Endothelial cell of umbilical vein (primary cell): ENCODE measurements at regions not wholly inside any gene's neighbourhood (a gene's known extent, or its start where the extent isn't known, plus 50 kb on each side); places are given as distances from the start of the nearest gene placed in this dataset.

Experiments
- EZH2 ChIP-seq: IDR thresholded peaks from 2 replicates; pipeline ENCODE4 v1.6.1; 2012; ENCODE audit warnings: borderline replicate concordance, low read depth, mild to moderate bottlenecking, moderate library complexity, low read length, inconsistent platforms; ENCODE audit not compliant: severe bottlenecking
- POLR2A ChIP-seq: IDR thresholded peaks from 2 replicates; pipeline ENCODE4 v1.6.1; 2012; ENCODE audit warnings: low read depth, mild to moderate bottlenecking, control low read depth, low read length
- POLR2AphosphoS5 ChIP-seq: IDR thresholded peaks from 2 replicates; pipeline ENCODE4 v1.6.1; 2012; ENCODE audit warnings: low read depth, mild to moderate bottlenecking, control low read depth, low read length, moderate library complexity; ENCODE audit not compliant: insufficient read depth
- TF ChIP-seq, protein P1 (sequence below), 2 donors: IDR thresholded peaks; 1 replicate in 1 of 2; 2 replicates in 1 of 2; pipeline ENCODE4 v1.5.1; 2011; ENCODE audit warnings: low read length in 2 of 2, mild to moderate bottlenecking in 2 of 2, moderate library complexity in 2 of 2, control low read depth in 1 of 2, inconsistent platforms in 1 of 2, low read depth in 1 of 2; ENCODE audit not compliant: insufficient read depth in 1 of 2; ENCODE audit errors: extremely low read depth in 1 of 2

DNA sequence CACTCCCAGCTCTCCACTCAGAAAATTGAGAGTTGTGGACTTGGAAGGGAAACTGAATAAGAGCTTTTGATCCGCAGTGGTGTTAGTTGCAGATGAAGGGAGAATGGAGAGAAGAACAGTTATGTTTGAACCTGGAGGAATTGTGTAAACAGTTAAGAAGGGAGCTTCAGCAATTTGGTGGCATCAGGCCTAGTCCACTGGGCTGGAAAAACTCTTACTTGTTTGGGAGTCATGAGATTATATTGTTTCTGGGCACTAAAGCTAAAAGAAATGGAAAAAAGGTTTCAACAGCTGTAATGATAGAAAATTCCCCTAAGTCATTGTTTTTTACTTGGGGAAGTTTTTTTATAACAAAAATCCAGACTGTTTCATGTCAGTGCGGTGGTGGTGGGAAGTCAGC lies 256.1 kb upstream of the C1orf87 start:
- TF ChIP-seq, protein P1, sequence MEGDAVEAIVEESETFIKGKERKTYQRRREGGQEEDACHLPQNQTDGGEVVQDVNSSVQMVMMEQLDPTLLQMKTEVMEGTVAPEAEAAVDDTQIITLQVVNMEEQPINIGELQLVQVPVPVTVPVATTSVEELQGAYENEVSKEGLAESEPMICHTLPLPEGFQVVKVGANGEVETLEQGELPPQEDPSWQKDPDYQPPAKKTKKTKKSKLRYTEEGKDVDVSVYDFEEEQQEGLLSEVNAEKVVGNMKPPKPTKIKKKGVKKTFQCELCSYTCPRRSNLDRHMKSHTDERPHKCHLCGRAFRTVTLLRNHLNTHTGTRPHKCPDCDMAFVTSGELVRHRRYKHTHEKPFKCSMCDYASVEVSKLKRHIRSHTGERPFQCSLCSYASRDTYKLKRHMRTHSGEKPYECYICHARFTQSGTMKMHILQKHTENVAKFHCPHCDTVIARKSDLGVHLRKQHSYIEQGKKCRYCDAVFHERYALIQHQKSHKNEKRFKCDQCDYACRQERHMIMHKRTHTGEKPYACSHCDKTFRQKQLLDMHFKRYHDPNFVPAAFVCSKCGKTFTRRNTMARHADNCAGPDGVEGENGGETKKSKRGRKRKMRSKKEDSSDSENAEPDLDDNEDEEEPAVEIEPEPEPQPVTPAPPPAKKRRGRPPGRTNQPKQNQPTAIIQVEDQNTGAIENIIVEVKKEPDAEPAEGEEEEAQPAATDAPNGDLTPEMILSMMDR (IDR thresholded peaks at IDR 0.05; ENCODE audit: extremely low read depth in 1 of 2, insufficient read depth in 1 of 2, low read depth in 1 of 2, low read length in 2 of 2): no peak
- TF ChIP-seq EZH2 (no peak), POLR2A (no peak), POLR2AphosphoS5 (no peak)
